Kidney epithelial cell (primary cell): ENCODE measurements at regions not wholly inside any gene's neighbourhood (a gene's known extent, or its start where the extent isn't known, plus 50 kb on each side); places are given as distances from the start of the nearest gene placed in this dataset.

Source experiments
- DNase-seq: peaks from one replicate; pipeline ENCODE4 v3.0.0-alpha.2; 2010; ENCODE audit warnings: low read depth
- H3K27me3 ChIP-seq: 2 replicates; pipeline ENCODE4 v1.6.0; 2011; ENCODE audit warnings: low read length; ENCODE audit not compliant: control insufficient read depth, insufficient read depth
- H3K36me3 ChIP-seq: 2 replicates; pipeline ENCODE4 v1.5.1; 2011; ENCODE audit warnings: low read length; ENCODE audit not compliant: control insufficient read depth, insufficient read depth
- H3K4me3 ChIP-seq: 2 replicates; pipeline ENCODE4 v1.5.1; 2011; ENCODE audit warnings: low read depth, mild to moderate bottlenecking, control low read depth, low read length
- CTCF ChIP-seq: IDR thresholded peaks from 2 replicates; pipeline ENCODE4 v1.5.1; 2011; ENCODE audit warnings: mild to moderate bottlenecking, moderate library complexity, low read length, control low read depth, inconsistent platforms; ENCODE audit not compliant: insufficient read depth, poor library complexity, severe bottlenecking

GRCh38 chr11:71068963-71069362 is 183.4 kb downstream of the SHANK2 start:
- Histone ChIP-seq H3K4me3 (no peak overlapping the region), H3K36me3 (no peaks in the 10 kb centered on the region), H3K27me3 (no peaks in the 10 kb centered on the region)
- no peak for TF ChIP-seq CTCF
- no peak for DNase-seq

- no peak for DNase-seq
- no peak for TF ChIP-seq CTCF
- Histone ChIP-seq H3K36me3 (no peaks in the 10 kb centered on the region), H3K27me3 (no peaks in the 10 kb centered on the region), H3K4me3 (no peak overlapping the region)
These were observed 184.6 kb downstream of the SHANK2 start for GRCh38 chr11:71067753-71068152.

GRCh38 chr11:71066311-71066710 is 186.1 kb downstream of the SHANK2 start:
- Histone ChIP-seq H3K36me3 (no peaks in the 10 kb centered on the region), H3K27me3 (no peaks in the 10 kb centered on the region), H3K4me3 (no peak overlapping the region)
- no peak for DNase-seq
- no peak for TF ChIP-seq CTCF

DNA sequence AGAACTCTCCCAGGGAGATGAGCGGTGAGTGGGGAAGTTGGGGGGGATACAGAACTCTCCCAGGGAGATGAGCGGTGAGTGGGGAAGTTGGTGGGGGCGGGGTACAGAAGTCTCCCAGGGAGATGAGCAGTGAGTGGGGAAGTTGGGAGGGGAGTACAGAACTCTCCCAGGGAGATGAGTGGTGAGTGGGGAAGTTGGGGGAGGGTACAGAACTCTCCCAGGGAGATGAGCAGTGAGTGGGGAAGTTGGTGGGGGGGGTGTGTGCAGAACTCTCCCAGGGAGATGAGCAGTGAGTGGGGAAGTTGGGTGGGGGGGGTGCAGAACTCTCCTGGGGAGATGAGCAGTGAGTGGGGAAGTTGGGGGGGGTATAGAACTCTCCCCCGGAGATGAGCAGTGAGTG is 186.5 kb downstream of the SHANK2 start:
- H3K27me3 ChIP-seq: no peaks in the 10 kb centered on the region
- no peak for TF ChIP-seq CTCF
- no peak overlapping the region for H3K4me3 ChIP-seq
- no peaks in the 10 kb centered on the region for H3K36me3 ChIP-seq
- DNase-seq: no peak

DNA sequence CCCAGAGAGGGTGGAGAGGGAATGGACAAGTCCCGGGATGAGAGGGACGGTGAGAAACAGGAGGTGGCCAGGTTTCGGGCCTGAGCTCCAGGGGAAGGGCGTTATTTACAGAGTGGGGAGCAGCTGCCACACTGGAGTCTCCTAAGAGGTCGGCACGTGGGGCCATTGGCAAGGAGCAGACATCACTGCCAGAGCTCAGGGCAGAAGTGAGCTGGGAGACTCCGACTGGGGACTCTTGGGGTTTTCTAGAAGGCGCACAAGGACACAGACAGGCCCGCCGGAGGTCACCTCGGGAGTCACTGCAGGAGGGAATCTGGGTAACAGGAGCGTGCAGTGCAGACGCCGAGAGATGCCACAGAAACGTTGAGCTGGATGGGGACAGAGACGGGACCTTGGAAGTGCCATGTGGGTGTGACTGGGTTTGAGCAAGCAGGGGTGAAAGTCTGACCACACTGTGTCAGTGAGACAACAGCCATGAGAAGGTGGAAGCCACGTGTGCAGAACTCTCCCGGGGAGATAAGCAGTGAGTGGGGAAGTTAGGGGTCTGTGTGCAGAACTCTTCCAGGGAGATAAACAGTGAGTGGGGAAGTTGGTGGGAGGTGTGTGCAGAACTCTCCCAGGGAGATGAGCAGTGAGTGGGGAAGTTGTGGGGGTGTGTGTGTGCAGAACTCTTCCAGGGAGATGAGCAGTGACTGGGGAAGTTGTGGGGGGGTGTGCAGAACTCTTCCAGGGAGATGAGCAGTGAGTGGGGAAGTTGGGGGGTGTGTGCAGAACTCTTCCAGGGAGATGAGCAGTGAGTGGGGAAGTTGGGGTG is 187.5 kb downstream of the SHANK2 start:
- no peak for DNase-seq
- no peak for TF ChIP-seq CTCF
- Histone ChIP-seq H3K27me3 (no peaks in the 10 kb centered on the region), H3K36me3 (no peaks in the 10 kb centered on the region), H3K4me3 (no peak overlapping the region)

GRCh38 chr11:71064183-71064582 is 188.2 kb downstream of the SHANK2 start:
- no peak overlapping the region for H3K4me3 ChIP-seq
- no peak for TF ChIP-seq CTCF

More at GRCh38 chr11:71064183-71064582, 188.2 kb downstream of the SHANK2 start:
- DNase-seq: no peak
- Histone ChIP-seq H3K27me3 (no peaks in the 10 kb centered on the region), H3K36me3 (no peaks in the 10 kb centered on the region)
